GM18511 (cell line): ENCODE measurements at regions not wholly inside any gene's neighbourhood (a gene's known extent, or its start where the extent isn't known, plus 50 kb on each side); places are given as distances from the start of the nearest gene placed in this dataset.
"Not testable (repeated sequence)": the region's sequence is repeated elsewhere in the genome, so short reads cannot be mapped to it uniquely, and the experiment has no call there.

Experiments used
- ATAC-seq: cut with Tn5 transposase; IDR thresholded peaks from one replicate; pipeline ENCODE4 v1.9.1; 2021; ENCODE audit warnings: mild to moderate bottlenecking, moderate library complexity; ENCODE audit not compliant: unreplicated experiment

GRCh38 chr14:83561261-83561660, 1968.7 kb upstream of the FLRT2 start:
- ATAC-seq: no peak

GRCh38 chr14:83566567-83566966, 1963.4 kb upstream of the FLRT2 start:
- no peak for ATAC-seq

- ATAC-seq: no peak
Measured at GRCh38 chr14:83568141-83568540, 1961.8 kb upstream of the FLRT2 start.

GRCh38 chr14:83575301-83575700, 1954.6 kb upstream of the FLRT2 start:
- ATAC-seq: no peak

- no peak for ATAC-seq
Measured at GRCh38 chr14:83583201-83583600, 1946.7 kb upstream of the FLRT2 start.

- ATAC-seq: no peak
Measured at GRCh38 chr14:83594874-83595273, 1935.1 kb upstream of the FLRT2 start.

- no peak for ATAC-seq
Measured at GRCh38 chr14:83607682-83608081, 1922.3 kb upstream of the FLRT2 start.

GRCh38 chr14:83611491-83611890, 1918.5 kb upstream of the FLRT2 start:
- ATAC-seq: no peak

GRCh38 chr14:83611906-83612390, 1918.0 kb upstream of the FLRT2 start:
- ATAC-seq: no peak

GRCh38 chr14:83614956-83615355, 1915.0 kb upstream of the FLRT2 start:
- ATAC-seq: no peak

- ATAC-seq: no peak
Measured at GRCh38 chr14:83624541-83624940, 1905.4 kb upstream of the FLRT2 start.

- ATAC-seq: no peak
Measured at GRCh38 chr14:83632375-83632774, 1897.6 kb upstream of the FLRT2 start.

- ATAC-seq: no peak
Measured at GRCh38 chr14:83638748-83639504, 1891.0 kb upstream of the FLRT2 start.

- not testable (repeated sequence) for ATAC-seq
Measured at GRCh38 chr14:83639505-83639875, 1890.5 kb upstream of the FLRT2 start.

- ATAC-seq: no peak
Measured at GRCh38 chr14:83646228-83646627, 1883.7 kb upstream of the FLRT2 start.

- no peak for ATAC-seq
Measured at GRCh38 chr14:83660597-83660996, 1869.3 kb upstream of the FLRT2 start.

- no peak for ATAC-seq
Measured at GRCh38 chr14:83664389-83664788, 1865.6 kb upstream of the FLRT2 start.

GRCh38 chr14:83689265-83689664, 1840.7 kb upstream of the FLRT2 start:
- ATAC-seq: no peak

- ATAC-seq: no peak
Measured at GRCh38 chr14:83697099-83697498, 1832.8 kb upstream of the FLRT2 start.

- no peak for ATAC-seq
Measured at GRCh38 chr14:83702619-83703018, 1827.3 kb upstream of the FLRT2 start.

- no peak for ATAC-seq
Measured at GRCh38 chr14:83706231-83706954, 1823.6 kb upstream of the FLRT2 start.

- no peak for ATAC-seq
Measured at GRCh38 chr14:83707056-83707455, 1822.9 kb upstream of the FLRT2 start.
